GM10266 (cell line): ENCODE measurements at regions not wholly inside any gene's neighbourhood (a gene's known extent, or its start where the extent isn't known, plus 50 kb on each side); places are given as distances from the start of the nearest gene placed in this dataset.

Source experiments
- DNase-seq: peaks from one replicate; pipeline ENCODE4 v3.0.0; 2012; ENCODE audit errors: extremely low spot score
- CTCF ChIP-seq: IDR thresholded peaks from 2 replicates; pipeline ENCODE4 v1.5.1; 2012; ENCODE audit warnings: mild to moderate bottlenecking, low read depth; ENCODE audit not compliant: control insufficient read depth, insufficient read depth; ENCODE audit errors: missing control alignments

- no peak for DNase-seq
- TF ChIP-seq CTCF, result no peak
Measured at GRCh38 chr2:71773218-71773617, 319.9 kb downstream of the DYSF start.

GRCh38 chr2:71772510-71773172, 319.3 kb downstream of the DYSF start:
- no peak for TF ChIP-seq CTCF
- DNase-seq, result no peak

- TF ChIP-seq CTCF, result no peak
- no peak for DNase-seq
Measured at GRCh38 chr2:71767663-71768062, 314.3 kb downstream of the DYSF start.

GRCh38 chr2:71759060-71759459, 305.7 kb downstream of the DYSF start:
- no peak for TF ChIP-seq CTCF
- no peak for DNase-seq

GRCh38 chr2:71757351-71757750, 304.0 kb downstream of the DYSF start:
- no peak for TF ChIP-seq CTCF
- DNase-seq, result no peak

GRCh38 chr2:71756280-71756906, 303.0 kb downstream of the DYSF start:
- TF ChIP-seq CTCF, result no peak
- no peak for DNase-seq

- no peak for TF ChIP-seq CTCF
- DNase-seq, result no peak
Measured at GRCh38 chr2:71751590-71751989, 298.2 kb downstream of the DYSF start.
